ENCODE measurements at regions not wholly inside any gene's neighbourhood (a gene's known extent, or its start where the extent isn't known, plus 50 kb on each side); places are given as distances from the start of the nearest gene placed in this dataset.
A peak's percentile ranks its signal among the peaks of the same experiment; 100 is the strongest.
"Not testable (repeated sequence)": the region's sequence is repeated elsewhere in the genome, so short reads cannot be mapped to it uniquely, and the experiment has no call there.

- TF ChIP-seq CTCF (IDR thresholded peaks at IDR 0.05; ENCODE audit: control insufficient read depth, extremely low read depth, insufficient read depth) = no peak
- DNase-seq (ENCODE audit: low read depth) = peak; percentile 4
- no peak overlapping the region for H3K4me3 ChIP-seq (ENCODE audit: low read depth, low read length)
Observed at GRCh38 chr2:207437524-207438143, 92.1 kb upstream of the CREB1 start.

GRCh38 chr2:207438414-207439126 lies 91.2 kb upstream of the CREB1 start:
- no peak for TF ChIP-seq CTCF (IDR thresholded peaks at IDR 0.05; ENCODE audit: control insufficient read depth, extremely low read depth, insufficient read depth)
- DNase-seq (ENCODE audit: low read depth) = no peak
- no peak overlapping the region for H3K4me3 ChIP-seq (ENCODE audit: low read depth, low read length)

GRCh38 chr2:207439881-207440280 lies 89.9 kb upstream of the CREB1 start:
- H3K4me3 ChIP-seq (ENCODE audit: low read depth, low read length); DNase-seq (ENCODE audit: low read depth): not testable (repeated sequence)

- no peak for TF ChIP-seq CTCF (IDR thresholded peaks at IDR 0.05; ENCODE audit: control insufficient read depth, extremely low read depth, insufficient read depth)
- DNase-seq (ENCODE audit: low read depth) = no peak
- no peak overlapping the region for H3K4me3 ChIP-seq (ENCODE audit: low read depth, low read length)
Observed at GRCh38 chr2:207444756-207445155, 85.0 kb upstream of the CREB1 start.

- no peak overlapping the region for H3K4me3 ChIP-seq (ENCODE audit: low read depth, low read length)
- TF ChIP-seq CTCF (IDR thresholded peaks at IDR 0.05; ENCODE audit: control insufficient read depth, extremely low read depth, insufficient read depth) = no peak
- no peak for DNase-seq (ENCODE audit: low read depth)
Observed at GRCh38 chr2:207446653-207447052, 83.1 kb upstream of the CREB1 start.

GRCh38 chr2:207448006-207448405 lies 81.8 kb upstream of the CREB1 start:
- H3K4me3 ChIP-seq (ENCODE audit: low read depth, low read length) = no peak overlapping the region
- no peak for DNase-seq (ENCODE audit: low read depth)
- TF ChIP-seq CTCF (IDR thresholded peaks at IDR 0.05; ENCODE audit: control insufficient read depth, extremely low read depth, insufficient read depth) = no peak

- no peak for DNase-seq (ENCODE audit: low read depth)
- H3K4me3 ChIP-seq (ENCODE audit: low read depth, low read length) = no peak overlapping the region
- no peak for TF ChIP-seq CTCF (IDR thresholded peaks at IDR 0.05; ENCODE audit: control insufficient read depth, extremely low read depth, insufficient read depth)
Observed at GRCh38 chr2:207449642-207450165, 80.1 kb upstream of the CREB1 start.
